Transverse colon (tissue), 4 donors: ENCODE measurements at regions not wholly inside any gene's neighbourhood (a gene's known extent, or its start where the extent isn't known, plus 50 kb on each side); places are given as distances from the start of the nearest gene placed in this dataset.

ENCODE experiments used
- POLR2A ChIP-seq: fragments of 450-650 bp; IDR thresholded peaks from one replicate; pipeline ENCODE4 v1.6.1; 2016; ENCODE audit warnings: antibody characterized with exemption, mild to moderate bottlenecking, moderate library complexity
- POLR2AphosphoS5 ChIP-seq, 3 donors: sonication (generic); formaldehyde crosslinking; IDR thresholded peaks; one replicate each; pipeline ENCODE4 v1.6.1; 2016; ENCODE audit warnings: antibody characterized with exemption in 3 of 3
- TF ChIP-seq, protein P1 (sequence below), 5 experiments: fragments of 200-600 bp in 3 of 5; fragments of 450-650 bp in 2 of 5; sonication (generic) in 3 of 5; IDR thresholded peaks; 1 replicate in 2 of 5; 2 replicates in 3 of 5; pipeline ENCODE4 v1.5.1; 2016 to 2017; ENCODE audit warnings: antibody characterized with exemption in 5 of 5, inconsistent platforms in 3 of 5, mild to moderate bottlenecking in 2 of 5, moderate library complexity in 1 of 5

DNA sequence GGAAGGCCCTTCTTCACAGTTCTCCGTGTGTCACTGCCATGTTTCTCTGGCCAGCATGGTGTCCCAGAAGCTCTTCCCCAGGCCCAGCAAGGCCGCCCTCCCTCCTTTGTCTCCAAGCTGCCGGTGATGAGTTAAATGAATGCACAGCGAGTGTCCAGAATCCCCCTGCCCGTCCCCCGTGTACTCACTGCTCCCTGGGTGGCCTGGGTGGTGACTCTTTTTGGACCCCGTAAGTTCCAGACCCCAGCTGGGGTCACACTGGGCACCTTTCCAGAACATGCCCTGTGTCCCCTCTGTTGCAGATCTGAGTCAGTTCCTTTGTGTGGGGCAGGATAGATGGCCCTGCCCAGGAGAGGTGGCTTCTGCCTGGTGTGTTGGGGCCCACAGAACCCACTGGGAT, 95.0 kb downstream of the MRPL36 start:
- TF ChIP-seq, protein P1, sequence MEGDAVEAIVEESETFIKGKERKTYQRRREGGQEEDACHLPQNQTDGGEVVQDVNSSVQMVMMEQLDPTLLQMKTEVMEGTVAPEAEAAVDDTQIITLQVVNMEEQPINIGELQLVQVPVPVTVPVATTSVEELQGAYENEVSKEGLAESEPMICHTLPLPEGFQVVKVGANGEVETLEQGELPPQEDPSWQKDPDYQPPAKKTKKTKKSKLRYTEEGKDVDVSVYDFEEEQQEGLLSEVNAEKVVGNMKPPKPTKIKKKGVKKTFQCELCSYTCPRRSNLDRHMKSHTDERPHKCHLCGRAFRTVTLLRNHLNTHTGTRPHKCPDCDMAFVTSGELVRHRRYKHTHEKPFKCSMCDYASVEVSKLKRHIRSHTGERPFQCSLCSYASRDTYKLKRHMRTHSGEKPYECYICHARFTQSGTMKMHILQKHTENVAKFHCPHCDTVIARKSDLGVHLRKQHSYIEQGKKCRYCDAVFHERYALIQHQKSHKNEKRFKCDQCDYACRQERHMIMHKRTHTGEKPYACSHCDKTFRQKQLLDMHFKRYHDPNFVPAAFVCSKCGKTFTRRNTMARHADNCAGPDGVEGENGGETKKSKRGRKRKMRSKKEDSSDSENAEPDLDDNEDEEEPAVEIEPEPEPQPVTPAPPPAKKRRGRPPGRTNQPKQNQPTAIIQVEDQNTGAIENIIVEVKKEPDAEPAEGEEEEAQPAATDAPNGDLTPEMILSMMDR (IDR thresholded peaks at IDR 0.05): no peak
- TF ChIP-seq POLR2AphosphoS5 (IDR thresholded peaks at IDR 0.05) (no peak), POLR2A (no peak)
